ENCODE measurements at regions not wholly inside any gene's neighbourhood (a gene's known extent, or its start where the extent isn't known, plus 50 kb on each side); places are given as distances from the start of the nearest gene placed in this dataset.

DNA sequence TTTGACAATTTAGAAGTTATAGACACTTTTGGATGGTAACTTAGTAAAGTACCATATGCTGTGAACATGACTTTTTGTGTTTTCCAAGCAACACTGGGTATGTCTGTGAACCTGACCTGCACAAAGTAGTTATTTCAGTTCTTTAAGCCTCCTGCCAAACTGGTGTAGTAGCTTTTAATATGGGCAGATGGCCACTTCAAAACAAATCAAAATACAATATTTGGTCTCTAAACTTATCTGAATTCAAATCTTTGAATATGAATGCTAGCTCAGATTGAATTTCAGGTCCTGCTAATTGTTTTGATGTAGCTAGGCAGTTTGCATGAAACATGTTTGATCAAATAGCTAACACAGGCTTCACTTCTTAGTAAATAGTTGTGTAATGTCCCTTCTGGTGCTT is 1176.7 kb upstream of the CDH9 start:
- TF ChIP-seq CTCF (conservative IDR thresholded peaks at IDR 0.05 in 1 of 2, IDR thresholded peaks at IDR 0.05 in 1 of 2; ENCODE audit: low read depth in 1 of 2, low read length in 2 of 2) (no peak), EZH2 (IDR thresholded peaks at IDR 0.05; ENCODE audit: low read length, missing control alignments) (no peak)

All from fibroblast of lung (primary cell).